Kidney (tissue), 13 donors: ENCODE measurements at regions not wholly inside any gene's neighbourhood (a gene's known extent, or its start where the extent isn't known, plus 50 kb on each side); places are given as distances from the start of the nearest gene placed in this dataset.

ENCODE experiments used
- DNase-seq, 5 donors: peaks; one replicate each; pipeline ENCODE4 v3.0.0-alpha.2; 2013 to 2020
- FAIRE-seq: peaks from 2 replicates; lab custom pipeline; 2012; peaks lifted over from hg19 to GRCh38; lab: Jason Lieb, UNC
- H3K27ac ChIP-seq, 2 donors: one replicate each; pipeline ENCODE4 v1.7.0; 2013; ENCODE audit warnings: low read depth in 2 of 2, low read length in 2 of 2, inconsistent platforms in 1 of 2
- H3K27me3 ChIP-seq: one replicate; pipeline ENCODE4 v1.7.1; 2013; ENCODE audit warnings: low read length, inconsistent platforms; ENCODE audit not compliant: control insufficient read depth, insufficient read depth
- H3K36me3 ChIP-seq, 3 donors: one replicate each; pipeline versions ENCODE4 v1.7.0 to v1.7.1; 2013; ENCODE audit warnings: low read length in 3 of 3, control low read depth in 1 of 3, inconsistent platforms in 1 of 3; ENCODE audit not compliant: insufficient read depth in 3 of 3, control insufficient read depth in 2 of 3
- H3K4me1 ChIP-seq, 3 donors: one replicate each; pipeline versions ENCODE4 v1.7.0 to v1.7.1; 2013; ENCODE audit warnings: low read length in 3 of 3, inconsistent platforms in 1 of 3, low read depth in 1 of 3; ENCODE audit not compliant: control insufficient read depth in 2 of 3, insufficient read depth in 2 of 3
- H3K4me3 ChIP-seq, 3 donors: one replicate each; pipeline versions ENCODE4 v1.7.0 to v1.8.1; 2013; ENCODE audit warnings: low read length in 3 of 3, control low read depth in 1 of 3, inconsistent platforms in 1 of 3
- H3K9ac ChIP-seq, 3 donors: one replicate each; pipeline versions ENCODE4 v1.7.0 to v1.7.1; 2013; ENCODE audit warnings: low read length in 3 of 3, control low read depth in 1 of 3, inconsistent platforms in 1 of 3
- H3K9me3 ChIP-seq, 3 donors: one replicate each; pipeline versions ENCODE4 v1.7.0 to v1.7.1; 2013; ENCODE audit warnings: low read length in 3 of 3, control low read depth in 1 of 3, inconsistent platforms in 1 of 3; ENCODE audit not compliant: control insufficient read depth in 2 of 3, insufficient read depth in 1 of 3
- CTCF ChIP-seq: IDR thresholded peaks from 3 replicates; pipeline ENCODE4 v1.5.1; 2012; ENCODE audit warnings: mild to moderate bottlenecking, moderate library complexity, borderline replicate concordance; ENCODE audit not compliant: insufficient read depth; ENCODE audit errors: extremely low read depth
- intact Hi-C: fragments of 100-400 bp; cut with DNase I; formaldehyde crosslinking; loops from one replicate; pipeline ENCODE4 v1.11.1; 2022
- donor health status: control.
- donor health status: control.
- donor health status: control.
- donor health status: control.
- donor health status: control.
- donor health status: DM: yes; HTN: yes; CAD: no.
- donor health status: Normal renal cell carcinoma (clear cell type).

GRCh38 chr2:75337619-75338018 lies 138.3 kb upstream of the TACR1 start:
- H3K4me3 ChIP-seq: no peak overlapping the region
- no peak for FAIRE-seq

GRCh38 chr2:75337016-75337415 lies 137.7 kb upstream of the TACR1 start:
- Histone ChIP-seq H3K36me3 (no peaks in the 10 kb centered on the region), H3K4me3 (no peak overlapping the region), H3K27me3 (no peaks in the 10 kb centered on the region), H3K27ac (no peak overlapping the region), H3K9ac (no peak overlapping the region), H3K4me1 (no peaks in the 10 kb centered on the region), H3K9me3 (no peaks in the 10 kb centered on the region)
- DNase-seq: peak in 1 of 5 donors; percentile 21
- intact Hi-C loops: no loop called here
- TF ChIP-seq CTCF: no peak
- no peak for FAIRE-seq

More at GRCh38 chr2:75337619-75338018, 138.3 kb upstream of the TACR1 start:
- no peaks in the 10 kb centered on the region for H3K4me1 ChIP-seq
- no peak for TF ChIP-seq CTCF
- no peaks in the 10 kb centered on the region for H3K27me3 ChIP-seq
- intact Hi-C loops: no loop called here
- no peaks in the 10 kb centered on the region for H3K36me3 ChIP-seq
- DNase-seq: no peak
- H3K27ac ChIP-seq: no peak overlapping the region
- no peaks in the 10 kb centered on the region for H3K9me3 ChIP-seq
- H3K9ac ChIP-seq: no peak overlapping the region

DNA sequence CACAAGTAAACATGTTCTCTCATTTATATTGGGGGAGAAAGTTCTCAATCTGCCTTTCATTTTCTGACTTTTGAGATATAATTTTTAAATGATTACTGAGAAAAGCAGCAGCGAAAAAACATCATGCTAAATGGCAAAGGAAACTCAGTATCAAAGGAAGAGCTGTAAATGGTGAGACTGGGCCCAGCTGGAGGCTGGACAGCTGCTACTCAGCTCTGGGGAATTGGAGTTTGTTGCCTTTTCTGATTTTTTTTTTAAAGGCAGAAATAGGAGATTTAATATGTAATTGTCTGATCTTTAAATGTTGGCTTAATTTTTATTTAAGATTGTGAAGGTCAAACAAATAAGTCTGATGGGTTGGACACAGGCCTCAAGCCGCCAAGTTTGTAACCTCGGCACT lies 137.1 kb upstream of the TACR1 start:
- Histone ChIP-seq H3K4me1 (no peaks in the 10 kb centered on the region), H3K36me3 (no peaks in the 10 kb centered on the region), H3K9me3 (no peaks in the 10 kb centered on the region), H3K27me3 (no peaks in the 10 kb centered on the region), H3K27ac (no peak overlapping the region), H3K9ac (no peak overlapping the region), H3K4me3 (no peak overlapping the region)
- TF ChIP-seq CTCF: no peak
- DNase-seq (peak in 2 of 5 donors; percentile 24 to 55), FAIRE-seq (no peak)
- intact Hi-C loops: no loop called here

DNA sequence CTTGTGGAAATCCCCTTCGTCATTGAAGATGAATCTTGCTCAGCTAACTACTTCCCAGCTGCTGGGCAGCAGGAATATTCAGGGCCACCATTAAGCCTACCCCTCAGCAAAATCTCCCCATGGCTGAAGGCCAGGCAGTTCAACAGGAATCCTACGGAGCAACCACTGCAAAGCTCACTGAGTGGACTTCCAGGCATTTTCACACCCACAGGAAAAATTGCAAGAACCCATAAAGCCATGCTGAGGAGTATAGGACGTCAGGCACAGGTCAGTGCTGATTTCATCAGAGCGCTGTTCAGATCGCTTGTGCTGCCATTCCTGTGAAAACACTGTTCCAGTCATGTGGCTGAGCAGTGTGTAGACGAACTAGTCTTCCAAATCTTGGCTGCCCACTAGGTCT lies 134.8 kb upstream of the TACR1 start:
- no peak for TF ChIP-seq CTCF
- no peaks in the 10 kb centered on the region for H3K4me1 ChIP-seq
- no peaks in the 10 kb centered on the region for H3K27me3 ChIP-seq
- no peak overlapping the region for H3K27ac ChIP-seq
- no peaks in the 10 kb centered on the region for H3K9me3 ChIP-seq
- intact Hi-C loops: no loop called here
- no peak overlapping the region for H3K9ac ChIP-seq
- no peak overlapping the region for H3K4me3 ChIP-seq
- no peaks in the 10 kb centered on the region for H3K36me3 ChIP-seq
- no peak for DNase-seq
- no peak for FAIRE-seq
